ENCODE measurements at regions not wholly inside any gene's neighbourhood (a gene's known extent, or its start where the extent isn't known, plus 50 kb on each side); places are given as distances from the start of the nearest gene placed in this dataset.
"Not testable (repeated sequence)": the region's sequence is repeated elsewhere in the genome, so short reads cannot be mapped to it uniquely, and the experiment has no call there.

DNA sequence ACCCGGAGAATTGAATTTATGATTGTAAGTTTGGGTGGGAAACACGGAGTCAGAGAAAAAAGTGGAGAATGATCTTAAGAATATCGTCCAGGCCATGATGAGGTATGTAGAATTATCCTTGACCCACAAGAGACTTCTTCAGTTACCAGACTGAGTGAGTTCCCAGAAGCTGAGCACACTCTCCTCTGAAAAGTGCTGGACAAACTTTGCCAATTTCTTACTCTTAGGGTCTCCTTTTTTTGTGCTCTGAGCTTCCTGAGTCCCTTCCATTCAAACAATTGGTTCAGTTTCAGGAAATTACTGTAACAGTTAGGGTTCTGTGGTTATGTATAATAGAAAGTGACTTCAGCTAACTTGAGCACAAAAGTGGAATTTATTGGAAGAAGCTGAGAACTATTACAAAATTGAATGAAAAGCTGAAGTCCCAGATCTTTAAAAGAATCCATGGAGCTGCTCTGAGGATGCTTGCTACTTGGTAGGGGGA lies 50.6 kb upstream of the EHBP1 start:
- no peak for DNase-seq (ENCODE audit: low read depth, low spot score)
- H3K27ac ChIP-seq = peak overlapping the region; percentile 96

DNA sequence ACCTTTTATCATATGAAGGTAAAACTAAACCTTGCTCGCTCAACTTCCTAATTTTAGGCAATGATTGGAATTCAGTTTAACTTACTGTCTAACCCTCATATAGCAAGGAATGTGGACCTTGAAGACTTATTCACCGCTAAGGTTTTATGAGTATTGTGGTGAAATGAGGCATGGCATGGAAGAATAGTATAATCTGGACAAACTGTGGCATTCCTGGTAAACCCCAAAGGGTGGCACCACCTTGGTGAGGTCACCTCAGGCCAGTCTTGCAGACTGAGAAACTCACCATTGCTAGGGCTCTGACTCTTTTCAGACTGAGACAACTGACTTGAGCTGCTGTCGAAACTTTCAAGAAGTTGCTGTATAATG lies 51.1 kb upstream of the EHBP1 start:
- peak overlapping the region; percentile 96 for H3K27ac ChIP-seq
- DNase-seq (ENCODE audit: low read depth, low spot score) = peak; percentile 64

- peak; percentile 73 for DNase-seq (ENCODE audit: low read depth, low spot score)
- peak overlapping the region; percentile 96 for H3K27ac ChIP-seq
Observed at GRCh38 chr2:62653582-62654422, 51.7 kb upstream of the EHBP1 start.

DNA sequence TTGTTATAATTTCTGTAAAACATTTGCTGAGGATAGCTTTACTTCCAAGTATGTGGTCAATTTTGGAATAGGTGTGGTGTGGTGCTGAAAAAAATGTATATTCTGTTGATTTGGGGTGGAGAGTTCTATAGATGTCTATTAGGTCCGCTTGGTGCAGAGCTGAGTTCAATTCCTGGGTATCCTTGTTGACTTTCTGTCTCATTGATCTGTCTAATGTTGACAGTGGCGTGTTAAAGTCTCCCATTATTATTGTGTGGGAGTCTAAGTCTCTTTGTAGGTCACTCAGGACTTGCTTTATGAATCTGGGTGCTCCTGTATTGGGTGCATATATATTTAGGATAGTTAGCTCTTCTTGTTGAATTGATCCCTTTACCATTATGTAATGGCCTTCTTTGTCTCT lies 56.4 kb upstream of the EHBP1 start:
- not testable (repeated sequence) for H3K27ac ChIP-seq; DNase-seq (ENCODE audit: low read depth, low spot score)

DNA sequence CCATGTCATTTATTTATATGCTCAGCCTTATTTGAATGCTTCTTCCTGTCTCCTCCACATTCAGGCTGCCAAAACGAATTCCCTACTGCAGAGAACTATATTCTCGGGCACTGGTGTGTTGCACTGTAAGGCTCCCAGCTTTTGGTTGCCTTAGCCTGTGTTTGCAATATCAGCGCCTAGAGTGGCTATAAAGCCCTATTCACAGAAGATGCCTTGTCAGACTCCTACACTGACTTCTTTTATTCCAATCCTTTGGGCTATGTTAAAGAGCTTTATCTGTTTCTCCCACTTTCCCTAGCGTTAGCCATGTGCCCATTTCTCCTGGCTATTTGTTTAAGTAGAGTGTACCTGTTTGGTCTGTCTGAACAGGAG lies 62.4 kb upstream of the EHBP1 start:
- no peak overlapping the region for H3K27ac ChIP-seq

DNA sequence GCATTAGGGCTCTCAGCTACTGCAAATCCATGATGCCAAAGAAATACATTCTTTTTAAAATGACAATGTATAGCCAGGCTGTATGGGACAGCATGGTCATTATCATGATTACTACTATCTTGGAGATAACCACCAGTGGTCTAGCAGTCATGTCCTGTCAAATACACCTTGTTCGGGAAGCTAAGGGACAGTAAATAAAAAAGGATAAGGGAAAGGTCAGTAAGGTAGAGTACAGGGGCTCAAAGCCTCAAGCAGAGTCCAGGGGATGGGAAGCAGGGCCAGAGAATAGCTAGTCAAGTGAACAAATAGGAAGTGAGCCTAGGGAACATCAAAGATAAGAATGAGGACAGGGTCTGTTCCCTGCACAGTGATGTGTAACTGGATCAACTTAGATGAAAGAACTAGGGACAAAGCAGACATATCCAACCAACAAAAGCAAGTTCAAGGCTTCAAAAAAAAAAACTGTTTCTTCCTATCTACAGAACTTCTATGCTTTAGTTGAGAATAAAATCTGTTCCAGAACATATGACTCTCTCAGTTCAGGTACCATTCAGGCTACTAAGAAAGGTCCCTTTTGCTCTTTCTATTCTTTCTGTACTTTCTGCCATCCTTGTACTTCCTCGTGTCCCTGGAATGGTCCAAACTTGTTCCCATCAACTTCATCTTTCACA lies 62.9 kb upstream of the EHBP1 start:
- no peak overlapping the region for H3K27ac ChIP-seq
- no peak for DNase-seq (ENCODE audit: low read depth, low spot score)

More for the DNA sequence above, 62.4 kb upstream of the EHBP1 start:
- no peak for DNase-seq (ENCODE audit: low read depth, low spot score)

- DNase-seq (ENCODE audit: low read depth, low spot score) = no peak
- no peak overlapping the region for H3K27ac ChIP-seq
Observed at GRCh38 chr2:62641936-62642335, 63.6 kb upstream of the EHBP1 start.

GRCh38 chr2:62641410-62641843 lies 64.1 kb upstream of the EHBP1 start:
- H3K27ac ChIP-seq = no peak overlapping the region
- no peak for DNase-seq (ENCODE audit: low read depth, low spot score)

- no peak for DNase-seq (ENCODE audit: low read depth, low spot score)
- H3K27ac ChIP-seq = no peak overlapping the region
Observed at GRCh38 chr2:62631160-62632085, 74.1 kb upstream of the EHBP1 start.

DNA sequence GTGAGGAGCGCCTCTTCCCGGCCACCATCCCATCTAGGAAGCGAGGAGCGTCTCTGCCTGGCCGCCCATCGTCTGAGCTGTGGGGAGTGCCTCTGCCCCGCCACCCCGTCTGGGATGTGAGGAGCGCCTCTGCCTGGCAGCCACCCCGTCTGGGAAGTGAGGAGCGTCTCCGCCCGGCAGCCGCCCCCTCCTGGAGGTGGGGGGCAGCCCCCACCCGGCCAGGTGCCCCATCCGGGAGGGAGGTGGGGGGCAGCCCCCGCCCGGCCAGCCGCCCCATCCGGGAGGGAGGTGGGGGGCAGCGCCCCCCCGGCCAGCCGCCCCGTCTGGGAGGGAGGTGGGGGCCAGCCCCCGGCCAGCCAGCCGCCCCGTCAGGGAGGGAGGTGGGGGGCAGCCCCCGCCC lies 75.3 kb upstream of the EHBP1 start:
- DNase-seq (ENCODE audit: low read depth, low spot score); H3K27ac ChIP-seq: not testable (repeated sequence)

GRCh38 chr2:62629310-62629709 lies 76.2 kb upstream of the EHBP1 start:
- H3K27ac ChIP-seq; DNase-seq (ENCODE audit: low read depth, low spot score): not testable (repeated sequence)

GRCh38 chr2:62627667-62628066 lies 77.8 kb upstream of the EHBP1 start:
- H3K27ac ChIP-seq = no peak overlapping the region
- DNase-seq (ENCODE audit: low read depth, low spot score) = no peak

GRCh38 chr2:62624855-62625254 lies 80.7 kb upstream of the EHBP1 start:
- H3K27ac ChIP-seq = no peak overlapping the region
- DNase-seq (ENCODE audit: low read depth, low spot score) = no peak

DNA sequence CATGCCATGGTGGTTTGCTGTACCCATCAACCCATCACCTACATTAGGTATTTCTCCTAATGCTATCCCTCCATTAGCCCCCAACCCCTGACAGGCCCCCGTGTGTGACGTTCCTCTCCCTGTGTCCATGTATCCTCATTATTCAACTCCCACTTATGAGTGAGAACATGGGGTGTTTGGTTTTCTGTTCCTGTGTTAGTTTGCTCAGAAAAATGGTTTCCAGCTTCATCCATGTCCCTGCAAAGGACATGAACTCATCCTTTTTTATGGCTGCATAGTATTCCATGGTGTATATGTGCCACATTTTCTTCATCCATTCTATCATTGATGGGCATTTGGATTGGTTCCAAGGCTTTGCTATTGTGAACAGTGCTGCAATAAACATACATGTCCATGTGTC lies 89.0 kb upstream of the EHBP1 start:
- H3K27ac ChIP-seq; DNase-seq (ENCODE audit: low read depth, low spot score): not testable (repeated sequence)

GRCh38 chr2:62611854-62612253 lies 93.7 kb upstream of the EHBP1 start:
- no peak for DNase-seq (ENCODE audit: low read depth, low spot score)
- H3K27ac ChIP-seq = no peak overlapping the region

DNA sequence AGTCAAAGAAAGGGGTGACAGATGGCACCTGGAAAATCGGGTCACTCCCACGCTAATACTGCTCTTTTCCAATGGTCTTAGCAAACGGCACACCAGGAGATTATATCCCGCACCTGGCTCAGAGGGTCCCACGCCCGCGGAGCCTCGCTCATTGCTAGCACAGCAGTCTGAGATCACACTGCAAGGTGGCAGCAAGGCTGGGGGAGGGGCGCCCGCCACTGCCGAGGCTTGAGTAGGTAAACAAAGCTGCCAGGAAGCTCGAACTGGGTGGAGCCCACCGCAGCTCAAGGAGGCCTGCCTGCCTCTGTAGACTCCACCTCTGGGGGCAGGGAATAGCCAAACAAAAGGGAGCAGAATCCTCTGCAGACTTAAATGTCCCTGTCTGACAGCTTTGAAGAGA lies 99.5 kb upstream of the TMEM17 start:
- DNase-seq (ENCODE audit: low read depth, low spot score); H3K27ac ChIP-seq: not testable (repeated sequence)

- DNase-seq (ENCODE audit: low read depth, low spot score) = peak; percentile 67
- H3K27ac ChIP-seq = peak overlapping the region; percentile 45
Observed at GRCh38 chr2:62604336-62604735, 98.3 kb upstream of the TMEM17 start.

GRCh38 chr2:62603154-62603712 lies 97.2 kb upstream of the TMEM17 start:
- no peak overlapping the region for H3K27ac ChIP-seq
- no peak for DNase-seq (ENCODE audit: low read depth, low spot score)

GRCh38 chr2:62599674-62600410 lies 93.8 kb upstream of the TMEM17 start:
- H3K27ac ChIP-seq; DNase-seq (ENCODE audit: low read depth, low spot score): not testable (repeated sequence)
